ENCODE measurements at regions not wholly inside any gene's neighbourhood (a gene's known extent, or its start where the extent isn't known, plus 50 kb on each side); places are given as distances from the start of the nearest gene placed in this dataset.

GRCh38 chr3:23669541-23670255 is 136.1 kb upstream of the UBE2E1 start:
- TF ChIP-seq CTCF (IDR thresholded peaks at IDR 0.05; ENCODE audit: low read length, missing control alignments) = no peak
- DNase-seq (ENCODE audit: low read depth) = peak; percentile 24

GRCh38 chr3:23671851-23672589 is 133.7 kb upstream of the UBE2E1 start:
- H3K4me3 ChIP-seq (replicated peaks; ENCODE audit: low read depth, low read length) = peak overlapping the region; percentile 26
- peak; percentile 32 for DNase-seq (ENCODE audit: low read depth)
- no peak for TF ChIP-seq CTCF (IDR thresholded peaks at IDR 0.05; ENCODE audit: low read length, missing control alignments)

More at GRCh38 chr3:23669541-23670255, 136.1 kb upstream of the UBE2E1 start:
- no peak overlapping the region for H3K4me3 ChIP-seq (replicated peaks; ENCODE audit: low read depth, low read length)

- no peak overlapping the region for H3K4me3 ChIP-seq (replicated peaks; ENCODE audit: low read depth, low read length)
- no peak for TF ChIP-seq CTCF (IDR thresholded peaks at IDR 0.05; ENCODE audit: low read length, missing control alignments)
- DNase-seq (ENCODE audit: low read depth) = no peak
These were observed 133.1 kb upstream of the UBE2E1 start for GRCh38 chr3:23672628-23673027.

GRCh38 chr3:23675010-23675409 is 130.7 kb upstream of the UBE2E1 start:
- no peak for DNase-seq (ENCODE audit: low read depth)
- TF ChIP-seq CTCF (IDR thresholded peaks at IDR 0.05; ENCODE audit: low read length, missing control alignments) = no peak
- H3K4me3 ChIP-seq (replicated peaks; ENCODE audit: low read depth, low read length) = no peak overlapping the region

- no peak overlapping the region for H3K4me3 ChIP-seq (replicated peaks; ENCODE audit: low read depth, low read length)
- no peak for DNase-seq (ENCODE audit: low read depth)
- TF ChIP-seq CTCF (IDR thresholded peaks at IDR 0.05; ENCODE audit: low read length, missing control alignments) = no peak
These were observed 129.7 kb upstream of the UBE2E1 start for GRCh38 chr3:23676093-23676492.

- no peak for DNase-seq (ENCODE audit: low read depth)
- no peak for TF ChIP-seq CTCF (IDR thresholded peaks at IDR 0.05; ENCODE audit: low read length, missing control alignments)
- H3K4me3 ChIP-seq (replicated peaks; ENCODE audit: low read depth, low read length) = no peak overlapping the region
These were observed 123.1 kb upstream of the UBE2E1 start for GRCh38 chr3:23682646-23683045.

Data from fibroblast of pulmonary artery (primary cell).